ENCODE measurements at regions not wholly inside any gene's neighbourhood (a gene's known extent, or its start where the extent isn't known, plus 50 kb on each side); places are given as distances from the start of the nearest gene placed in this dataset.

- H3K4me1 ChIP-seq, result no peaks in the 10 kb centered on the region
- no peaks in the 10 kb centered on the region for H3K36me3 ChIP-seq
- peaks cover 0 to 5% (median 0%) of the 10 kb centered on the region in 7 donors for H3K27me3 ChIP-seq
- ATAC-seq, result no peak
- no peak overlapping the region for H3K27ac ChIP-seq
- intact Hi-C loops (cut with DNase I), result no loop called here
- TF ChIP-seq, protein P1, sequence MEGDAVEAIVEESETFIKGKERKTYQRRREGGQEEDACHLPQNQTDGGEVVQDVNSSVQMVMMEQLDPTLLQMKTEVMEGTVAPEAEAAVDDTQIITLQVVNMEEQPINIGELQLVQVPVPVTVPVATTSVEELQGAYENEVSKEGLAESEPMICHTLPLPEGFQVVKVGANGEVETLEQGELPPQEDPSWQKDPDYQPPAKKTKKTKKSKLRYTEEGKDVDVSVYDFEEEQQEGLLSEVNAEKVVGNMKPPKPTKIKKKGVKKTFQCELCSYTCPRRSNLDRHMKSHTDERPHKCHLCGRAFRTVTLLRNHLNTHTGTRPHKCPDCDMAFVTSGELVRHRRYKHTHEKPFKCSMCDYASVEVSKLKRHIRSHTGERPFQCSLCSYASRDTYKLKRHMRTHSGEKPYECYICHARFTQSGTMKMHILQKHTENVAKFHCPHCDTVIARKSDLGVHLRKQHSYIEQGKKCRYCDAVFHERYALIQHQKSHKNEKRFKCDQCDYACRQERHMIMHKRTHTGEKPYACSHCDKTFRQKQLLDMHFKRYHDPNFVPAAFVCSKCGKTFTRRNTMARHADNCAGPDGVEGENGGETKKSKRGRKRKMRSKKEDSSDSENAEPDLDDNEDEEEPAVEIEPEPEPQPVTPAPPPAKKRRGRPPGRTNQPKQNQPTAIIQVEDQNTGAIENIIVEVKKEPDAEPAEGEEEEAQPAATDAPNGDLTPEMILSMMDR (IDR thresholded peaks at IDR 0.05), result no peak
- 54 to 78% methylated on average over 3 of the region's 3 CpGs for WGBS, 2 donors
- H3K9me3 ChIP-seq, result no peaks in the 10 kb centered on the region
- DNase-seq, result no peak
- no peak overlapping the region for H3K4me3 ChIP-seq
Observed at GRCh38 chr3:102297072-102297658, 137.7 kb upstream of the ZPLD1 start.

GRCh38 chr3:102299125-102299877 is 135.5 kb upstream of the ZPLD1 start:
- DNase-seq (no peak), ATAC-seq (no peak)
- H3K4me1 ChIP-seq, result no peaks in the 10 kb centered on the region
- H3K36me3 ChIP-seq, result no peaks in the 10 kb centered on the region
- 83 to 86% methylated on average over 3 of the region's 3 CpGs for WGBS, 2 donors
- H3K27ac ChIP-seq, result no peak overlapping the region
- no peak overlapping the region for H3K4me3 ChIP-seq
- TF ChIP-seq, protein P1 (IDR thresholded peaks at IDR 0.05), result no peak
- intact Hi-C loops (cut with DNase I), result no loop called here
- H3K27me3 ChIP-seq, result peaks cover 0 to 5% (median 0%) of the 10 kb centered on the region in 7 donors
- no peaks in the 10 kb centered on the region for H3K9me3 ChIP-seq

- H3K27me3 ChIP-seq, result peaks cover 0 to 5% (median 0%) of the 10 kb centered on the region in 7 donors
- TF ChIP-seq, protein P1 (IDR thresholded peaks at IDR 0.05), result no peak
- no peaks in the 10 kb centered on the region for H3K4me1 ChIP-seq
- ATAC-seq (no peak), DNase-seq (no peak)
- no peak overlapping the region for H3K4me3 ChIP-seq
- H3K9me3 ChIP-seq, result no peaks in the 10 kb centered on the region
- no peaks in the 10 kb centered on the region for H3K36me3 ChIP-seq
- intact Hi-C loops (cut with DNase I), result no loop called here
- 44 to 46% methylated on average over 4 of the region's 4 CpGs for WGBS, 2 donors
- H3K27ac ChIP-seq, result no peak overlapping the region
Observed at GRCh38 chr3:102301155-102301880, 133.5 kb upstream of the ZPLD1 start.

GRCh38 chr3:102302020-102302419 is 132.8 kb upstream of the ZPLD1 start:
- no peak for ATAC-seq
- H3K27me3 ChIP-seq, result peaks cover 0 to 5% (median 0%) of the 10 kb centered on the region in 7 donors
- no peaks in the 10 kb centered on the region for H3K9me3 ChIP-seq

More at GRCh38 chr3:102302020-102302419, 132.8 kb upstream of the ZPLD1 start:
- Histone ChIP-seq H3K4me1 (no peaks in the 10 kb centered on the region), H3K27ac (no peak overlapping the region), H3K4me3 (no peak overlapping the region), H3K36me3 (no peaks in the 10 kb centered on the region)
- no peak for DNase-seq
- WGBS, 2 donors, result 43 to 64% methylated on average over 2 of the region's 2 CpGs
- intact Hi-C loops (cut with DNase I), result no loop called here
- TF ChIP-seq, protein P1 (IDR thresholded peaks at IDR 0.05), result no peak
